22Rv1 (cell line): ENCODE measurements at regions not wholly inside any gene's neighbourhood (a gene's known extent, or its start where the extent isn't known, plus 50 kb on each side); places are given as distances from the start of the nearest gene placed in this dataset.

Source experiments
- H3K27ac ChIP-seq: fragments of 450-650 bp; 2 replicates; pipeline ENCODE4 v1.5.1; 2017
- CTCF ChIP-seq: fragments of 450-650 bp; IDR thresholded peaks from 2 replicates; pipeline ENCODE4 v1.5.1; 2017; ENCODE audit warnings: mild to moderate bottlenecking
- ZFX ChIP-seq: fragments of 450-650 bp; IDR thresholded peaks from 2 replicates; pipeline ENCODE4 v1.6.1; 2017; ENCODE audit warnings: antibody characterized with exemption, borderline replicate concordance

GRCh38 chr5:6083311-6083978 lies 294.9 kb downstream of the MED10 start:
- no peak for TF ChIP-seq CTCF
- TF ChIP-seq ZFX = no peak
- H3K27ac ChIP-seq = no peak overlapping the region

GRCh38 chr5:6082685-6083084 lies 295.7 kb downstream of the MED10 start:
- H3K27ac ChIP-seq = no peak overlapping the region

GRCh38 chr5:6081727-6082210 lies 296.6 kb downstream of the MED10 start:
- no peak overlapping the region for H3K27ac ChIP-seq
- TF ChIP-seq ZFX = no peak
- TF ChIP-seq CTCF = no peak

More at GRCh38 chr5:6082685-6083084, 295.7 kb downstream of the MED10 start:
- no peak for TF ChIP-seq CTCF
- TF ChIP-seq ZFX = no peak

GRCh38 chr5:6080930-6081726 lies 297.2 kb downstream of the MED10 start:
- no peak overlapping the region for H3K27ac ChIP-seq
- no peak for TF ChIP-seq CTCF
- TF ChIP-seq ZFX = no peak

GRCh38 chr5:6080436-6080835 lies 297.9 kb downstream of the MED10 start:
- no peak for TF ChIP-seq ZFX
- no peak for TF ChIP-seq CTCF
- no peak overlapping the region for H3K27ac ChIP-seq

GRCh38 chr5:6078881-6079280 lies 299.5 kb downstream of the MED10 start:
- no peak for TF ChIP-seq ZFX
- TF ChIP-seq CTCF = no peak
- no peak overlapping the region for H3K27ac ChIP-seq
